ENCODE measurements at regions not wholly inside any gene's neighbourhood (a gene's known extent, or its start where the extent isn't known, plus 50 kb on each side); places are given as distances from the start of the nearest gene placed in this dataset.

- no peaks in the 10 kb centered on the region for H3K9me3 ChIP-seq (ENCODE audit: control insufficient read depth, low read length)
- H3K4me3 ChIP-seq (ENCODE audit: insufficient read depth, low read depth, low read length): no peak overlapping the region
- H3K4me1 ChIP-seq (ENCODE audit: control insufficient read depth, insufficient read depth, low read length): no peaks in the 10 kb centered on the region
- H3K27ac ChIP-seq (ENCODE audit: insufficient read depth, low read depth, low read length, poor library complexity, severe bottlenecking): no peak overlapping the region
- H3K27me3 ChIP-seq (ENCODE audit: control insufficient read depth, insufficient read depth, low read length, poor library complexity, severe bottlenecking): no peaks in the 10 kb centered on the region
- WGBS, 2 experiments: 82 to 93% methylated on average over 4 of the region's 4 CpGs
- H3K36me3 ChIP-seq (ENCODE audit: control insufficient read depth, insufficient read depth, low read length): no peaks in the 10 kb centered on the region
These were observed 97.6 kb downstream of the ANAPC4 start for GRCh38 chr4:25474690-25475089.

GRCh38 chr4:25477221-25477620, 100.2 kb downstream of the ANAPC4 start:
- no peak overlapping the region for H3K27ac ChIP-seq (ENCODE audit: insufficient read depth, low read depth, low read length, poor library complexity, severe bottlenecking)
- H3K27me3 ChIP-seq (ENCODE audit: control insufficient read depth, insufficient read depth, low read length, poor library complexity, severe bottlenecking): no peaks in the 10 kb centered on the region
- no peaks in the 10 kb centered on the region for H3K36me3 ChIP-seq (ENCODE audit: control insufficient read depth, insufficient read depth, low read length)
- no peak overlapping the region for H3K4me3 ChIP-seq (ENCODE audit: insufficient read depth, low read depth, low read length)
- H3K9me3 ChIP-seq (ENCODE audit: control insufficient read depth, low read length): no peaks in the 10 kb centered on the region
- no peaks in the 10 kb centered on the region for H3K4me1 ChIP-seq (ENCODE audit: control insufficient read depth, insufficient read depth, low read length)
- WGBS, 2 experiments: no CpG with 5 or more reads among the region's 1 CpG

GRCh38 chr4:25481648-25482047, 104.6 kb downstream of the ANAPC4 start:
- Histone ChIP-seq H3K27me3 (ENCODE audit: control insufficient read depth, insufficient read depth, low read length, poor library complexity, severe bottlenecking) (no peaks in the 10 kb centered on the region), H3K4me3 (ENCODE audit: insufficient read depth, low read depth, low read length) (no peak overlapping the region), H3K9me3 (ENCODE audit: control insufficient read depth, low read length) (no peaks in the 10 kb centered on the region), H3K27ac (ENCODE audit: insufficient read depth, low read depth, low read length, poor library complexity, severe bottlenecking) (no peak overlapping the region), H3K4me1 (ENCODE audit: control insufficient read depth, insufficient read depth, low read length) (no peaks in the 10 kb centered on the region), H3K36me3 (ENCODE audit: control insufficient read depth, insufficient read depth, low read length) (no peaks in the 10 kb centered on the region)
- 6 to 11% methylated on average over 2 of the region's 2 CpGs for WGBS, 2 experiments

- WGBS, 2 experiments: 84 to 85% methylated on average over 3 of the region's 3 CpGs
- Histone ChIP-seq H3K27me3 (ENCODE audit: control insufficient read depth, insufficient read depth, low read length, poor library complexity, severe bottlenecking) (no peaks in the 10 kb centered on the region), H3K9me3 (ENCODE audit: control insufficient read depth, low read length) (no peaks in the 10 kb centered on the region), H3K4me1 (ENCODE audit: control insufficient read depth, insufficient read depth, low read length) (no peaks in the 10 kb centered on the region), H3K4me3 (ENCODE audit: insufficient read depth, low read depth, low read length) (no peak overlapping the region), H3K36me3 (ENCODE audit: control insufficient read depth, insufficient read depth, low read length) (no peaks in the 10 kb centered on the region), H3K27ac (ENCODE audit: insufficient read depth, low read depth, low read length, poor library complexity, severe bottlenecking) (no peak overlapping the region)
These were observed 107.2 kb downstream of the ANAPC4 start for GRCh38 chr4:25484243-25484721.

GRCh38 chr4:25485104-25485503, 108.0 kb downstream of the ANAPC4 start:
- 82 to 84% methylated on average over 6 of the region's 6 CpGs for WGBS, 2 experiments
- Histone ChIP-seq H3K27ac (ENCODE audit: insufficient read depth, low read depth, low read length, poor library complexity, severe bottlenecking) (no peak overlapping the region), H3K9me3 (ENCODE audit: control insufficient read depth, low read length) (no peaks in the 10 kb centered on the region), H3K27me3 (ENCODE audit: control insufficient read depth, insufficient read depth, low read length, poor library complexity, severe bottlenecking) (no peaks in the 10 kb centered on the region), H3K36me3 (ENCODE audit: control insufficient read depth, insufficient read depth, low read length) (no peaks in the 10 kb centered on the region), H3K4me3 (ENCODE audit: insufficient read depth, low read depth, low read length) (no peak overlapping the region), H3K4me1 (ENCODE audit: control insufficient read depth, insufficient read depth, low read length) (no peaks in the 10 kb centered on the region)

GRCh38 chr4:25486171-25486570, 109.1 kb downstream of the ANAPC4 start:
- no peak overlapping the region for H3K4me3 ChIP-seq (ENCODE audit: insufficient read depth, low read depth, low read length)
- H3K27me3 ChIP-seq (ENCODE audit: control insufficient read depth, insufficient read depth, low read length, poor library complexity, severe bottlenecking): no peaks in the 10 kb centered on the region
- no peaks in the 10 kb centered on the region for H3K4me1 ChIP-seq (ENCODE audit: control insufficient read depth, insufficient read depth, low read length)
- no peaks in the 10 kb centered on the region for H3K9me3 ChIP-seq (ENCODE audit: control insufficient read depth, low read length)
- H3K36me3 ChIP-seq (ENCODE audit: control insufficient read depth, insufficient read depth, low read length): no peaks in the 10 kb centered on the region
- H3K27ac ChIP-seq (ENCODE audit: insufficient read depth, low read depth, low read length, poor library complexity, severe bottlenecking): no peak overlapping the region
- 80 to 88% methylated on average over 3 of the region's 3 CpGs for WGBS, 2 experiments

GRCh38 chr4:25487155-25487554, 110.1 kb downstream of the ANAPC4 start:
- WGBS, 2 experiments: 90 to 96% methylated on average over 6 of the region's 6 CpGs

GRCh38 chr4:25489253-25489797, 112.3 kb downstream of the ANAPC4 start:
- Histone ChIP-seq H3K4me3 (ENCODE audit: insufficient read depth, low read depth, low read length) (no peak overlapping the region), H3K36me3 (ENCODE audit: control insufficient read depth, insufficient read depth, low read length) (no peaks in the 10 kb centered on the region), H3K4me1 (ENCODE audit: control insufficient read depth, insufficient read depth, low read length) (no peaks in the 10 kb centered on the region), H3K27me3 (ENCODE audit: control insufficient read depth, insufficient read depth, low read length, poor library complexity, severe bottlenecking) (no peaks in the 10 kb centered on the region), H3K27ac (ENCODE audit: insufficient read depth, low read depth, low read length, poor library complexity, severe bottlenecking) (no peak overlapping the region), H3K9me3 (ENCODE audit: control insufficient read depth, low read length) (no peaks in the 10 kb centered on the region)
- WGBS, 2 experiments: 93 to 95% methylated on average over 1 of the region's 1 CpG

More at GRCh38 chr4:25487155-25487554, 110.1 kb downstream of the ANAPC4 start:
- no peak overlapping the region for H3K4me3 ChIP-seq (ENCODE audit: insufficient read depth, low read depth, low read length)
- H3K9me3 ChIP-seq (ENCODE audit: control insufficient read depth, low read length): no peaks in the 10 kb centered on the region
- no peak overlapping the region for H3K27ac ChIP-seq (ENCODE audit: insufficient read depth, low read depth, low read length, poor library complexity, severe bottlenecking)
- no peaks in the 10 kb centered on the region for H3K27me3 ChIP-seq (ENCODE audit: control insufficient read depth, insufficient read depth, low read length, poor library complexity, severe bottlenecking)
- H3K36me3 ChIP-seq (ENCODE audit: control insufficient read depth, insufficient read depth, low read length): no peaks in the 10 kb centered on the region
- H3K4me1 ChIP-seq (ENCODE audit: control insufficient read depth, insufficient read depth, low read length): no peaks in the 10 kb centered on the region

- no peaks in the 10 kb centered on the region for H3K9me3 ChIP-seq (ENCODE audit: control insufficient read depth, low read length)
- H3K27me3 ChIP-seq (ENCODE audit: control insufficient read depth, insufficient read depth, low read length, poor library complexity, severe bottlenecking): no peaks in the 10 kb centered on the region
- H3K4me3 ChIP-seq (ENCODE audit: insufficient read depth, low read depth, low read length): no peak overlapping the region
- 71% methylated on average over 1 of the region's 1 CpG; no CpG with 5 or more reads in 1 of the 2 experiments for WGBS, 2 experiments
- no peaks in the 10 kb centered on the region for H3K4me1 ChIP-seq (ENCODE audit: control insufficient read depth, insufficient read depth, low read length)
- H3K36me3 ChIP-seq (ENCODE audit: control insufficient read depth, insufficient read depth, low read length): no peaks in the 10 kb centered on the region
- H3K27ac ChIP-seq (ENCODE audit: insufficient read depth, low read depth, low read length, poor library complexity, severe bottlenecking): no peak overlapping the region
These were observed 116.4 kb downstream of the ANAPC4 start for GRCh38 chr4:25493466-25493865.

- Histone ChIP-seq H3K4me3 (ENCODE audit: insufficient read depth, low read depth, low read length) (no peak overlapping the region), H3K36me3 (ENCODE audit: control insufficient read depth, insufficient read depth, low read length) (no peaks in the 10 kb centered on the region), H3K27me3 (ENCODE audit: control insufficient read depth, insufficient read depth, low read length, poor library complexity, severe bottlenecking) (no peaks in the 10 kb centered on the region), H3K4me1 (ENCODE audit: control insufficient read depth, insufficient read depth, low read length) (no peaks in the 10 kb centered on the region), H3K27ac (ENCODE audit: insufficient read depth, low read depth, low read length, poor library complexity, severe bottlenecking) (no peak overlapping the region), H3K9me3 (ENCODE audit: control insufficient read depth, low read length) (no peaks in the 10 kb centered on the region)
- 82 to 98% methylated on average over 2 of the region's 2 CpGs for WGBS, 2 experiments
These were observed 117.1 kb downstream of the ANAPC4 start for GRCh38 chr4:25494166-25494565.
